GM18507 (cell line): ENCODE measurements at regions not wholly inside any gene's neighbourhood (a gene's known extent, or its start where the extent isn't known, plus 50 kb on each side); places are given as distances from the start of the nearest gene placed in this dataset.
"Not testable (repeated sequence)": the region's sequence is repeated elsewhere in the genome, so short reads cannot be mapped to it uniquely, and the experiment has no call there.

Source experiments
- DNase-seq: peaks from one replicate; pipeline ENCODE4 v3.0.0; 2011; ENCODE audit warnings: low read depth; ENCODE audit not compliant: insufficient read length; ENCODE audit errors: extremely low spot score
- FAIRE-seq: peaks from 2 replicates; lab custom pipeline; 2011; peaks lifted over from hg19 to GRCh38; lab: Jason Lieb, UNC

DNA sequence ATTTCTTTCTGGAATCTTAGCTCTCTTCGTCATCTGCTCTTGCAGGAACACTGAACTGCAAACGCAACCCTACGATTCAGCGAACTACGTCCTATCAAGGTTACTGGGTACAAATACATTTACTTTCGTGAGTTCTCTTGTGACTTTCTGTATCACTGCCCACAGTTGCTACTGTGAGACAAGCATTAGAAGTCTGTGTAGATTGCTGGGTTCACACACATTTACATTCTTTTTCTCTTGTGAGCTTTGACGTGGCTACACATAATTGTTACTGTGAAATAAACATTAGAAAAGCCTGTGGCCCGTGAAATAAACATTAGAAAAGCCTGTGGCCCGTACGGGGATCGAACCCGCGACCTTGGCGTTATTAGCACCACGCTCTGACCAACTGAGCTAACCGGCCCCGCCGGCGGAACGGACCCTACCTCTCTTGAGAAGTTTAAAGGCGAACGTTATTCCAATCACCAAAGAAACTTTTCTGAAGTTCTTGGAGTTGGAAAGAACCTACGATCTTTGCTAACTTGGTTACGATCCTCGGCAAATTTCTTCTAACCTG, 61.2 kb upstream of the ZNF322 start:
- FAIRE-seq, DNase-seq: not testable (repeated sequence)

DNA sequence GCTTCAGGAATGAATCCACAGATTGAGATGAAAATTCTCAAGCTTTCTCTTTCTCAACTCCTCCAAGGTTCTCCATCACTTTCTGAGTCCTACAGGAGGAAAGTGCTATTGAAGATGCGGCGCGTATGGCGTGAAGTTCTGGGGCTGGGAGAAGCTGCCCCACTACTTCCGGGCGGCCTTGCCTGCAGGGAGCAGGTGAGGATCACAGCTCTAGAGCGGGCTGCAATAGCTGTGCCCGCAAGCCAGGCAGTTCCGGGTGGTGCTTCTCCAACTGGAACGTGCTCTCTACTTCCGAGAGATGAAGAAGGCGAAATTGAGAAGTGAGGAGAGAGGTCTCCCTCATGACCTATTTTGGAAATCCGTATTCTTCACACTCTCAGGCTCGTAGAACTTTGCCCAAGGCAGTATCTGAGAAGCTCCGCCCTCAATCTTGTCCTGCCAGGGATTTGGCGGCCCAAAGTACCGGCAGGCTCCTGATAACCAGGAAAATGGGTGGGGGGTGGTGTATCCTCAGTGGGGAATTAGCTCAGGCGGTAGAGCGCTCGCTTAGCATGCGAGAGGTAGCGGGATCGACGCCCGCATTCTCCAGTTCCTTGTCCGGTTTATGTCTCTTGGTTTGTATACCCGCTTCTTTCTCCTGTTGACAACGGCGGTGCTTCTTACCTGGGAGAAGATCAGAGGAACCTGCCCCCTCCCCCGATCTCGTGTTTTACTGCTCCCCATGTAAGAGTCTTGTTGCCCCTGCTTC, 70.6 kb upstream of the ZNF322 start:
- not testable (repeated sequence) for FAIRE-seq, DNase-seq

DNA sequence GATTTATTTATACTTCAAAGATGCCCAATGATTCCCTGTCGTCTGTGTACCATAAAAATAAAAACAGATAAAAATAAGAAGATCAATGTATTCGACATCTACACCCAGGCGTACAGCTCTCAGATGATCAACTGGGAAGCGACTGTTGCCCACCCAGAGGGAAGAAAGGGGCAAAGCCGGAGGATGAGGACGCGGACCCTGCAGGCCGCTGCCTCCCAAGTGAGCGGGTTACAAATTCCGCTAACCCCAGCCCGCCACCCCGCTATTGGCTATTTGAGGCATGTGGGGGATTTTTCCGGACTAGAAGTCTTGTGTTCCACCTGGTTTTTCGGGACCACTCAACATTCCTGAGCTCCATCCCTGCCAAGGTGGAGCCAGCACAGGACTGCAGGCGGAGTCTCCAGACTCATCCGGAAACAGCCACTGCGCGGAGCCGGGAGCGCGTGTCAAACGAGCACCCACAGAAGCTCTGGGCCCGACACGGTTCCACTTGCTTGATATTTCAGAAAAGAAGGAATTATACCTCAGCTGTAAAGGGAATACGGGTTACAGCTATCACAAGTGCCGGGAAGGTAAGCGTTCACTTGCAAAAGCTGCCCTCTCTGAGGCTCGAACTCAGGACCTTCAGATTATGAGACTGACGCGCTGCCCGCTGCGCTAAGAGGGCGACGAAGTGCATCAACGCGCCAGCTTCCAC, 75.4 kb upstream of the ZNF322 start:
- DNase-seq, FAIRE-seq: not testable (repeated sequence)

- FAIRE-seq (no peak), DNase-seq (no peak)
Observed at GRCh38 chr6:26739811-26740210, 80.3 kb upstream of the ZNF322 start.

GRCh38 chr6:26743157-26743821, 83.7 kb upstream of the ZNF322 start:
- FAIRE-seq (no peak), DNase-seq (no peak)

DNA sequence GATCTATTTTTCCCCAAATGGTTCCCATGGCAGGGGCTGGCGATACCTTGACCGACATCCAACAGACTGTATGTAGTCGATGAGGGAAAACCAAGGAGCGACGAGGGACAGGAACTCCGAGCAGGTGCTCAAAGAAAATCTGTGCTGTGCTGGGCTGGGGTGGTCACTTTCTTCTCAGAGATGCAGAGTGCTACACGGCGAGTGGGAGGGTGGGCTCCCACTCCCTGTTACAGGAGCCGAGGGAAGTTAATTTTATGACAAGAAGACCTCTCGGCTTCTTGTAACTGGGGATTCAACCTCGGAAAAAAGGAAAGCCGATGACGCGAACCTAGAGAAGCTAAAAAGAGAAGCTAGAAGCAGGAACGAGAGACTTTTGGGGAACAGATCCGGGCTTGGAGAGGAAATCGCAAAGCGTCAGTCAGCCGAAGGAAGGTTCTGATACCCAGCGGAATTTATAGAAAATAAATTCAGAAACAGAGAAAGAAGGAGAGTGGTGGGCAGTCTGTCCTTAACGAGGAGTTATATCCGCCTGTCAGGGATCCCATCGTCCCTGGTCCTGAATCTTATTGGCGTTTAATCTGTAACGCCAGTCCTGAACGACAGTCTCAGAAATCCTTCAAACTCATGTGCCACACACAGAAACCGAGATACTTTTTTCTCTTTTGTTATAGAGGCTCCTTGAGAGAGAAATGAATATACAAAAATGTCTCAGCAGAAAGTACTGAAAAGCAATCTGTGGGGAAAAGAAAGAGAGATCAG, 84.6 kb upstream of the ZNF322 start:
- no peak for FAIRE-seq
- no peak for DNase-seq

- DNase-seq, FAIRE-seq: not testable (repeated sequence)
Observed at GRCh38 chr6:26744837-26745282, 85.3 kb upstream of the ZNF322 start.

DNA sequence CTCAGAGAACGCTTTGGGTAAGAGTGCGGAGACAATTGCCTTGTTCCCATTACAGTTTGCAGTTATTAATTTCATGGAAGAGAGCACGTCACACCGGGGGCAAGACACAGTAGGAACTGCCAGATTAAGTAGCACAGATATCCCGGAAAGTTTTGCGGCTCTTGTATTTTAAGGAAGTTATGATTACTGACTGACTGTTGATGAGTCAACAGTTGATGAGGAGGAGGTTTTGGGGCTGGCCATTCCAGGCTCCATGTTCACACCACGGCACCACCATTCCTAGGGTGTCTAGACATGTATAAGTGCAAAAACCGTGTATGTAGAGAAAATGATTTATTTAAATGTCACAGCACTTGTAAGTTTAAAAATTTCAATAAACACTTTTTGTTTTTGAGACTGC, 86.4 kb upstream of the ZNF322 start:
- FAIRE-seq, DNase-seq: not testable (repeated sequence)

GRCh38 chr6:26749126-26749758, 89.7 kb upstream of the ZNF322 start:
- FAIRE-seq, DNase-seq: not testable (repeated sequence)

DNA sequence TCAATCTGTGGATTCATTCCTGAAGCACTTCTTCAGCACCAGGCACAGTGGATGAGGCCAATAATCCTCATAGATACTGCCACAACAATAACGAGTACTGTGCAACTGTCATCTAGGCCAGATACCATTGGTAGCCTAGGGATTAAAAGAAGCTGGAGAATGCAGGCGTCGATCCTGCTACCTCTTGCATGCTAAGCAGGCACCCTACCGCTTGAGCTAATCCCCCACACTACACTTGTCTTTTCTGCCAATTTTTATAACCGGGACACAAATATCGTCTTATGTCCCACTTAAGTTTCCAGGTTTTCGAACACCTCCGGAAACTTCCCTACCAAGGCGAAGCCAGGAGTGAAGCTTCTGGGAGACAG, 90.2 kb upstream of the ZNF322 start:
- FAIRE-seq, DNase-seq: not testable (repeated sequence)

GRCh38 chr6:26754212-26754611, 94.7 kb upstream of the ZNF322 start:
- DNase-seq (no peak), FAIRE-seq (no peak)

DNA sequence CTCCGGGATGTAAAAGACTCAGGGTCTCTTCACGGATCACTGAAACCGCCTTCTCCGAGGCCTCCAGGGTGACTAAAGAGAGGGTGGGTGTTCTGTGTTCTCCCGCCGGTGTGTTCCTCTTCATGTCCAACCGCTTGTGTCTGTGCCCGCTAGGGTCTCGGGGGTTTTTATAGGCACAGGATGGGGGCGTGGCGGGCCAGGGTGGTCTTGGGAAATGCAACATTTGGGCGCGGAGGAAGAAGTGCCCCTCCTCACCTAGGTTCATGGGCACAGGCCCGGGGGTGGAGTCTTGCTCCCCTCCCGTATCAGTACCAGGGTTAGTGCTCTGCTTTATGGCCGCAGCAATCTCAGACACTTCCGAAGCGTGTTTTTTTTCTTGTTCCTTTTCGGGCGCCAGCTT, 95.3 kb upstream of the ZNF322 start:
- not testable (repeated sequence) for FAIRE-seq, DNase-seq

DNA sequence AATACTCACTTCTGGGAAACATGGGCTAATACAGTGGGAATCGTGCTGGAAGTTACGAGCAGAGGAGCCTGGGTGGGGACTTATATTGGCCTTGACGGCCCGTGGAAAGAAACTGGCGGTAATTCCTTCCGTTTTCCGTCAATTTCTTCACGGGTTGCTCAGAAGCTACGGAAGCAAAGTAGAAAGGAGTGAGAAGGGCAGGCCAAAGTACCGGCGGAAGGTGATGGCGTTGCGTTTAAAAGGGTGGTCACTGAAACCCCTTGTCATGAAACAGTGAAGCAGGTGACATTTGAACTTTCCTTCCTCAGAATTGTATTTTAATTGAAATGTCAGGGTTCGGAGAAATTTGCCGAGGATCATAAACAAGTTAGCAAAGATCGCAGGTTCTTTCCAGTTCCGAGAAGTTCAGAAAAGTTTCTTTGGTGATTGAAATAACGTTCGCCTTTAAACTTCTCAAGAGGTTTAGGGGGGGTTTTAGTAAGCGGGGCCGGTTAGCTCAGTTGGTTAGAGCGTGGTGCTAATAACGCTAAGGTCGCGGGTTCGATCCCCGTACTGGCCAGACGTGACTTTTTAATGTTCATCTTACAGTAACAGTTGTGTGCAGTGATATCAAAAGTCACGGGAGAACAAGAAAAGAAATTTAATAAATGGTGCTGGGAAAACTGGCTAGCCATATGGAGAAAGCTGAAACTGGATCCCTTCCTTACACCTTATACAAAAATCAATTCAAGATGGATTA, 96.7 kb upstream of the ZNF322 start:
- DNase-seq, FAIRE-seq: not testable (repeated sequence)

DNA sequence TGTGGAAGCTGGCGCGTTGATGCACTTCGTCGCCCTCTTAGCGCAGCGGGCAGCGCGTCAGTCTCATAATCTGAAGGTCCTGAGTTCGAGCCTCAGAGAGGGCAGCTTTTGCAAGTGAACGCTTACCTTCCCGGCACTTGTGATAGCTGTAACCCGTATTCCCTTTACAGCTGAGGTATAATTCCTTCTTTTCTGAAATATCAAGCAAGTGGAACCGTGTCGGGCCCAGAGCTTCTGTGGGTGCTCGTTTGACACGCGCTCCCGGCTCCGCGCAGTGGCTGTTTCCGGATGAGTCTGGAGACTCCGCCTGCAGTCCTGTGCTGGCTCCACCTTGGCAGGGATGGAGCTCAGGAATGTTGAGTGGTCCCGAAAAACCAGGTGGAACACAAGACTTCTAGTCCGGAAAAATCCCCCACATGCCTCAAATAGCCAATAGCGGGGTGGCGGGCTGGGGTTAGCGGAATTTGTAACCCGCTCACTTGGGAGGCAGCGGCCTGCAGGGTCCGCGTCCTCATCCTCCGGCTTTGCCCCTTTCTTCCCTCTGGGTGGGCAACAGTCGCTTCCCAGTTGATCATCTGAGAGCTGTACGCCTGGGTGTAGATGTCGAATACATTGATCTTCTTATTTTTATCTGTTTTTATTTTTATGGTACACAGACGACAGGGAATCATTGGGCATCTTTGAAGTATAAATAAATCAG, 106.8 kb upstream of the ZNF322 start:
- FAIRE-seq, DNase-seq: not testable (repeated sequence)

- not testable (repeated sequence) for FAIRE-seq
Observed at GRCh38 chr6:26770941-26771666, 111.6 kb upstream of the ZNF322 start.

GRCh38 chr6:26773414-26773813, 113.9 kb upstream of the ZNF322 start:
- FAIRE-seq, DNase-seq: not testable (repeated sequence)

More at GRCh38 chr6:26770941-26771666, 111.6 kb upstream of the ZNF322 start:
- not testable (repeated sequence) for DNase-seq

- not testable (repeated sequence) for DNase-seq, FAIRE-seq
Observed at GRCh38 chr6:26780563-26780962, 121.0 kb upstream of the ZNF322 start.
